H1 (cell line): ENCODE measurements at regions not wholly inside any gene's neighbourhood (a gene's known extent, or its start where the extent isn't known, plus 50 kb on each side); places are given as distances from the start of the nearest gene placed in this dataset.

Source experiments
- CTCF ChIA-PET: fragments of 300-600 bp; sonication (Branson Sonifier 250); formaldehyde crosslinking; loops from one replicate; lab custom pipeline; 2021; ENCODE audit not compliant: partially characterized antibody; lab: Charles Lee
- POLR2A ChIA-PET: fragments of 300-600 bp; sonication (Branson Sonifier 250); formaldehyde crosslinking; loops from one replicate; lab custom pipeline; 2021; ENCODE audit warnings: inconsistent platforms; ENCODE audit not compliant: partially characterized antibody; lab: Charles Lee
- DNase-seq, 2 experiments: peaks; one replicate each; pipeline versions ENCODE4 v3.0.0 to v3.0.0-alpha.2; 2010 to 2022; ENCODE audit warnings: low spot score in 2 of 2, low read depth in 1 of 2, mixed read lengths in 1 of 2
- FAIRE-seq: peaks from 2 replicates; lab custom pipeline; 2011; peaks lifted over from hg19 to GRCh38; lab: Jason Lieb, UNC
- H2AFZ ChIP-seq: 2 replicates; pipeline ENCODE4 v1.8.1; 2012; ENCODE audit warnings: low read length, inconsistent platforms
- H2AK5ac ChIP-seq: 2 replicates; pipeline ENCODE4 v1.6.1; 2013; ENCODE audit warnings: low read depth, low read length
- H2BK120ac ChIP-seq: replicated peaks from 2 replicates; pipeline ENCODE3; 2013; ENCODE audit warnings: low read depth, low read length, inconsistent platforms
- H2BK12ac ChIP-seq: 2 replicates; pipeline ENCODE4 v1.6.1; 2013; ENCODE audit warnings: low read depth, low read length
- H2BK15ac ChIP-seq: 2 replicates; pipeline ENCODE4 v1.6.1; 2013; ENCODE audit warnings: low read length
- H2BK20ac ChIP-seq: 2 replicates; pipeline ENCODE4 v1.6.1; 2013; ENCODE audit warnings: low read length
- H2BK5ac ChIP-seq: 2 replicates; pipeline ENCODE4 v1.6.1; 2013; ENCODE audit warnings: low read depth, low read length
- H3K14ac ChIP-seq: 2 replicates; pipeline ENCODE4 v1.6.1; 2013; ENCODE audit warnings: inconsistent platforms; ENCODE audit not compliant: insufficient read length
- H3K18ac ChIP-seq: 2 replicates; pipeline ENCODE4 v1.6.1; 2013; ENCODE audit warnings: low read length; ENCODE audit errors: extremely low read depth
- H3K23ac ChIP-seq: 2 replicates; pipeline ENCODE4 v1.6.1; 2013; ENCODE audit warnings: inconsistent platforms; ENCODE audit not compliant: insufficient read length
- H3K23me2 ChIP-seq: 2 replicates; pipeline ENCODE4 v1.6.1; 2013; ENCODE audit warnings: low read depth, low read length
- H3K27ac ChIP-seq: 2 replicates; pipeline ENCODE4 v1.6.1; 2011; ENCODE audit warnings: low read depth, low read length, inconsistent platforms
- H3K27me3 ChIP-seq, 4 experiments: replicated peaks in 1 of 4; 1 replicate in 1 of 4; 2 replicates in 3 of 4; pipeline versions ENCODE4 v1.6.1 to v1.8.1; 2011 to 2013; ENCODE audit warnings: low read length in 3 of 4, mild to moderate bottlenecking in 3 of 4, inconsistent platforms in 2 of 4, mixed read lengths in 2 of 4, moderate library complexity in 1 of 4; ENCODE audit not compliant: control insufficient read depth in 3 of 4, insufficient read depth in 3 of 4; ENCODE audit errors: extremely low read depth in 1 of 4
- H3K36me3 ChIP-seq, 4 experiments: 2 replicates each; pipeline versions ENCODE4 v1.6.1 to v1.8.1; 2011 to 2013; ENCODE audit warnings: mild to moderate bottlenecking in 4 of 4, low read length in 3 of 4, moderate library complexity in 2 of 4, control low read depth in 1 of 4, inconsistent platforms in 1 of 4; ENCODE audit not compliant: insufficient read depth in 4 of 4, control insufficient read depth in 2 of 4
- H3K4ac ChIP-seq: replicated peaks from 2 replicates; pipeline ENCODE3; 2013; ENCODE audit warnings: low read length, low read depth, mixed read lengths, inconsistent platforms; ENCODE audit not compliant: insufficient read length
- H3K4me1 ChIP-seq, 4 experiments: replicated peaks in 1 of 4; 1 replicate in 1 of 4; 2 replicates in 3 of 4; pipeline versions ENCODE4 v1.6.1 to v1.8.1; 2011 to 2013; ENCODE audit warnings: low read length in 3 of 4, inconsistent platforms in 2 of 4, mixed read lengths in 1 of 4; ENCODE audit not compliant: insufficient read depth in 4 of 4, control insufficient read depth in 3 of 4
- H3K4me2 ChIP-seq, 2 experiments: 2 replicates each; pipeline versions ENCODE4 v1.6.1 to v1.8.1; 2011 to 2013; ENCODE audit warnings: low read depth in 2 of 2, low read length in 2 of 2, control low read depth in 1 of 2, inconsistent platforms in 1 of 2, mild to moderate bottlenecking in 1 of 2; ENCODE audit not compliant: insufficient read depth in 1 of 2
- H3K4me3 ChIP-seq, 4 experiments: fragments of 200-600, 300-600 bp in 1 of 4; sonication (generic), shearing (Covaris generic), sonication (Bioruptor Twin) in 1 of 4; 2 replicates each; pipeline versions ENCODE4 v1.5.1 to v1.8.1; 2011 to 2016; ENCODE audit warnings: low read length in 4 of 4, low read depth in 3 of 4, control low read depth in 2 of 4, inconsistent platforms in 2 of 4, mild to moderate bottlenecking in 2 of 4, mixed read lengths in 1 of 4, moderate library complexity in 1 of 4; ENCODE audit not compliant: insufficient read depth in 2 of 4; ENCODE audit errors: extremely low read depth in 1 of 4
- H3K56ac ChIP-seq: replicated peaks from 2 replicates; pipeline ENCODE3; 2013; ENCODE audit warnings: low read depth, mild to moderate bottlenecking, mixed read lengths, low read length, inconsistent platforms; ENCODE audit not compliant: insufficient read length
- H3K79me1 ChIP-seq: 2 replicates; pipeline ENCODE4 v1.6.1; 2013; ENCODE audit warnings: low read depth, low read length, control low read depth
- H3K79me2 ChIP-seq, 2 experiments: 2 replicates each; pipeline versions ENCODE4 v1.6.1 to v1.8.1; 2012 to 2013; ENCODE audit warnings: low read length in 2 of 2, mild to moderate bottlenecking in 2 of 2, inconsistent platforms in 1 of 2; ENCODE audit not compliant: insufficient read depth in 2 of 2, control insufficient read depth in 1 of 2
- H3K9ac ChIP-seq, 4 experiments: replicated peaks in 1 of 4; 1 replicate in 1 of 4; 2 replicates in 3 of 4; pipeline versions ENCODE4 v1.6.1 to v1.8.1; 2011 to 2013; ENCODE audit warnings: low read depth in 3 of 4, low read length in 3 of 4, control low read depth in 2 of 4, mild to moderate bottlenecking in 2 of 4, moderate library complexity in 2 of 4, inconsistent platforms in 1 of 4; ENCODE audit errors: extremely low read depth in 1 of 4
- H3K9me3 ChIP-seq, 2 experiments: 2 replicates each; pipeline versions ENCODE4 v1.6.1 to v1.8.1; 2012 to 2013; ENCODE audit warnings: mild to moderate bottlenecking in 2 of 2, moderate library complexity in 2 of 2, control low read depth in 1 of 2, inconsistent platforms in 1 of 2, low read depth in 1 of 2, low read length in 1 of 2, mixed read lengths in 1 of 2; ENCODE audit not compliant: insufficient read depth in 2 of 2
- H4K20me1 ChIP-seq, 2 experiments: replicated peaks in 1 of 2; 2 replicates each; pipeline versions ENCODE3 to v1.8.1; 2011 to 2013; ENCODE audit warnings: inconsistent platforms in 2 of 2, low read length in 2 of 2, mild to moderate bottlenecking in 1 of 2; ENCODE audit not compliant: insufficient read depth in 2 of 2, control insufficient read depth in 1 of 2
- H4K5ac ChIP-seq: 2 replicates; pipeline ENCODE4 v1.6.1; 2013; ENCODE audit warnings: low read length, low read depth, mixed read lengths, inconsistent platforms; ENCODE audit not compliant: insufficient read length
- H4K8ac ChIP-seq: 2 replicates; pipeline ENCODE4 v1.8.0; 2013; ENCODE audit warnings: mild to moderate bottlenecking, moderate library complexity, low read length, inconsistent platforms; ENCODE audit not compliant: insufficient read depth; ENCODE audit errors: extremely low read depth
- H4K91ac ChIP-seq: replicated peaks from 2 replicates; pipeline ENCODE3; 2013; ENCODE audit warnings: low read length, mixed read lengths, inconsistent platforms; ENCODE audit not compliant: insufficient read length
- WGBS, 2 experiments: shearing (Covaris generic) in 1 of 2; methylation state at CpG; one replicate each; pipeline versions ENCODE4 v1.1.6 to v1.1.7; 2013 to 2015; ENCODE audit warnings: low lambda C conversion rate in 2 of 2, mixed read lengths in 2 of 2, inconsistent platforms in 1 of 2, low coverage in 1 of 2, missing lambda C conversion rate in 1 of 2; ENCODE audit not compliant: insufficient replicate concordance in 2 of 2, insufficient coverage in 1 of 2, insufficient read length in 1 of 2; ENCODE audit errors: extremely low coverage in 1 of 2, missing lambda C conversion rate in 1 of 2; 5-methylcytosine and 5-hydroxymethylcytosine counted together
- TF ChIP-seq, protein P1 (sequence below): fragments of 300-600 bp; sonication (generic); IDR thresholded peaks from 2 replicates; pipeline ENCODE4 v1.7.1; 2012; ENCODE audit warnings: low read length, moderate library complexity, mild to moderate bottlenecking, inconsistent platforms; ENCODE audit not compliant: insufficient replicate concordance

- FAIRE-seq (no peak), DNase-seq (no peak)
- Histone ChIP-seq H3K27me3 (no peaks in the 10 kb centered on the region), H3K9ac (no peak overlapping the region), H2BK120ac (no peak overlapping the region), H3K4me2 (no peak overlapping the region), H3K4ac (no peak overlapping the region), H3K4me1 (no peaks in the 10 kb centered on the region), H3K23me2 (no peaks in the 10 kb centered on the region), H2BK5ac (no peak overlapping the region), H4K91ac (no peak overlapping the region), H3K14ac (no peak overlapping the region), H2AK5ac (no peak overlapping the region), H3K27ac (no peak overlapping the region), H3K56ac (no peak overlapping the region), H3K4me3 (no peak overlapping the region), H2BK15ac (no peak overlapping the region), H4K5ac (no peak overlapping the region), H4K8ac (no peak overlapping the region), H4K20me1 (no peaks in the 10 kb centered on the region), H3K79me2 (no peaks in the 10 kb centered on the region), H3K9me3 (peaks cover 65 to 77% of the 10 kb centered on the region in 2 experiments), H3K79me1 (no peaks in the 10 kb centered on the region), H2BK20ac (no peak overlapping the region), H3K36me3 (no peaks in the 10 kb centered on the region), H3K23ac (no peak overlapping the region), H3K18ac (no peak overlapping the region), H2BK12ac (no peak overlapping the region), H2AFZ (no peak overlapping the region)
- POLR2A ChIA-PET: no interaction called here
- 76% methylated on average over 3 of the region's 3 CpGs; no CpG with 5 or more reads in 1 of the 2 experiments for WGBS, 2 experiments
- CTCF ChIA-PET: no interaction called here
- TF ChIP-seq, protein P1, sequence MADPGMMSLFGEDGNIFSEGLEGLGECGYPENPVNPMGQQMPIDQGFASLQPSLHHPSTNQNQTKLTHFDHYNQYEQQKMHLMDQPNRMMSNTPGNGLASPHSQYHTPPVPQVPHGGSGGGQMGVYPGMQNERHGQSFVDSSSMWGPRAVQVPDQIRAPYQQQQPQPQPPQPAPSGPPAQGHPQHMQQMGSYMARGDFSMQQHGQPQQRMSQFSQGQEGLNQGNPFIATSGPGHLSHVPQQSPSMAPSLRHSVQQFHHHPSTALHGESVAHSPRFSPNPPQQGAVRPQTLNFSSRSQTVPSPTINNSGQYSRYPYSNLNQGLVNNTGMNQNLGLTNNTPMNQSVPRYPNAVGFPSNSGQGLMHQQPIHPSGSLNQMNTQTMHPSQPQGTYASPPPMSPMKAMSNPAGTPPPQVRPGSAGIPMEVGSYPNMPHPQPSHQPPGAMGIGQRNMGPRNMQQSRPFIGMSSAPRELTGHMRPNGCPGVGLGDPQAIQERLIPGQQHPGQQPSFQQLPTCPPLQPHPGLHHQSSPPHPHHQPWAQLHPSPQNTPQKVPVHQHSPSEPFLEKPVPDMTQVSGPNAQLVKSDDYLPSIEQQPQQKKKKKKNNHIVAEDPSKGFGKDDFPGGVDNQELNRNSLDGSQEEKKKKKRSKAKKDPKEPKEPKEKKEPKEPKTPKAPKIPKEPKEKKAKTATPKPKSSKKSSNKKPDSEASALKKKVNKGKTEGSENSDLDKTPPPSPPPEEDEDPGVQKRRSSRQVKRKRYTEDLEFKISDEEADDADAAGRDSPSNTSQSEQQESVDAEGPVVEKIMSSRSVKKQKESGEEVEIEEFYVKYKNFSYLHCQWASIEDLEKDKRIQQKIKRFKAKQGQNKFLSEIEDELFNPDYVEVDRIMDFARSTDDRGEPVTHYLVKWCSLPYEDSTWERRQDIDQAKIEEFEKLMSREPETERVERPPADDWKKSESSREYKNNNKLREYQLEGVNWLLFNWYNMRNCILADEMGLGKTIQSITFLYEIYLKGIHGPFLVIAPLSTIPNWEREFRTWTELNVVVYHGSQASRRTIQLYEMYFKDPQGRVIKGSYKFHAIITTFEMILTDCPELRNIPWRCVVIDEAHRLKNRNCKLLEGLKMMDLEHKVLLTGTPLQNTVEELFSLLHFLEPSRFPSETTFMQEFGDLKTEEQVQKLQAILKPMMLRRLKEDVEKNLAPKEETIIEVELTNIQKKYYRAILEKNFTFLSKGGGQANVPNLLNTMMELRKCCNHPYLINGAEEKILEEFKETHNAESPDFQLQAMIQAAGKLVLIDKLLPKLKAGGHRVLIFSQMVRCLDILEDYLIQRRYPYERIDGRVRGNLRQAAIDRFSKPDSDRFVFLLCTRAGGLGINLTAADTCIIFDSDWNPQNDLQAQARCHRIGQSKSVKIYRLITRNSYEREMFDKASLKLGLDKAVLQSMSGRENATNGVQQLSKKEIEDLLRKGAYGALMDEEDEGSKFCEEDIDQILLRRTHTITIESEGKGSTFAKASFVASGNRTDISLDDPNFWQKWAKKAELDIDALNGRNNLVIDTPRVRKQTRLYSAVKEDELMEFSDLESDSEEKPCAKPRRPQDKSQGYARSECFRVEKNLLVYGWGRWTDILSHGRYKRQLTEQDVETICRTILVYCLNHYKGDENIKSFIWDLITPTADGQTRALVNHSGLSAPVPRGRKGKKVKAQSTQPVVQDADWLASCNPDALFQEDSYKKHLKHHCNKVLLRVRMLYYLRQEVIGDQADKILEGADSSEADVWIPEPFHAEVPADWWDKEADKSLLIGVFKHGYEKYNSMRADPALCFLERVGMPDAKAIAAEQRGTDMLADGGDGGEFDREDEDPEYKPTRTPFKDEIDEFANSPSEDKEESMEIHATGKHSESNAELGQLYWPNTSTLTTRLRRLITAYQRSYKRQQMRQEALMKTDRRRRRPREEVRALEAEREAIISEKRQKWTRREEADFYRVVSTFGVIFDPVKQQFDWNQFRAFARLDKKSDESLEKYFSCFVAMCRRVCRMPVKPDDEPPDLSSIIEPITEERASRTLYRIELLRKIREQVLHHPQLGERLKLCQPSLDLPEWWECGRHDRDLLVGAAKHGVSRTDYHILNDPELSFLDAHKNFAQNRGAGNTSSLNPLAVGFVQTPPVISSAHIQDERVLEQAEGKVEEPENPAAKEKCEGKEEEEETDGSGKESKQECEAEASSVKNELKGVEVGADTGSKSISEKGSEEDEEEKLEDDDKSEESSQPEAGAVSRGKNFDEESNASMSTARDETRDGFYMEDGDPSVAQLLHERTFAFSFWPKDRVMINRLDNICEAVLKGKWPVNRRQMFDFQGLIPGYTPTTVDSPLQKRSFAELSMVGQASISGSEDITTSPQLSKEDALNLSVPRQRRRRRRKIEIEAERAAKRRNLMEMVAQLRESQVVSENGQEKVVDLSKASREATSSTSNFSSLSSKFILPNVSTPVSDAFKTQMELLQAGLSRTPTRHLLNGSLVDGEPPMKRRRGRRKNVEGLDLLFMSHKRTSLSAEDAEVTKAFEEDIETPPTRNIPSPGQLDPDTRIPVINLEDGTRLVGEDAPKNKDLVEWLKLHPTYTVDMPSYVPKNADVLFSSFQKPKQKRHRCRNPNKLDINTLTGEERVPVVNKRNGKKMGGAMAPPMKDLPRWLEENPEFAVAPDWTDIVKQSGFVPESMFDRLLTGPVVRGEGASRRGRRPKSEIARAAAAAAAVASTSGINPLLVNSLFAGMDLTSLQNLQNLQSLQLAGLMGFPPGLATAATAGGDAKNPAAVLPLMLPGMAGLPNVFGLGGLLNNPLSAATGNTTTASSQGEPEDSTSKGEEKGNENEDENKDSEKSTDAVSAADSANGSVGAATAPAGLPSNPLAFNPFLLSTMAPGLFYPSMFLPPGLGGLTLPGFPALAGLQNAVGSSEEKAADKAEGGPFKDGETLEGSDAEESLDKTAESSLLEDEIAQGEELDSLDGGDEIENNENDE: no peak
Measured at GRCh38 chr18:70827632-70828031, 538.8 kb downstream of the SOCS6 start.
